MCF 10A (cell line): ENCODE measurements at regions not wholly inside any gene's neighbourhood (a gene's known extent, or its start where the extent isn't known, plus 50 kb on each side); places are given as distances from the start of the nearest gene placed in this dataset.

Experiments
- BruUV-seq: library from RNA; stranded (reverse); fragments of 400-500 nt; replicated peaks from 2 replicates; lab custom pipeline; 2021; lab: Mats Ljungman, UMichigan
- CTCF ChIA-PET: fragments of 300-600 bp; sonication (Branson Sonifier 250); formaldehyde crosslinking; extraction: SDS; loops from one replicate; lab custom pipeline; 2021; ENCODE audit warnings: antibody characterized with exemption, inconsistent platforms; lab: Yijun Ruan, JAX
- POLR2A ChIA-PET: fragments of 300-600, 350-650 bp; sonication (Branson Sonifier 250); formaldehyde crosslinking; extraction: SDS; loops from one replicate; lab custom pipeline; 2020; ENCODE audit warnings: antibody characterized with exemption, inconsistent platforms; lab: Yijun Ruan, JAX
- DNase-seq: peaks from one replicate; pipeline ENCODE4 v3.0.0-alpha.2; 2018; ENCODE audit not compliant: unreplicated experiment
- H3K27ac Mint-ChIP-seq: one replicate; pipeline ENCODE4 v1.8.0; 2022; ENCODE audit warnings: mild to moderate bottlenecking, low read depth, mixed read lengths; ENCODE audit not compliant: unreplicated experiment
- H3K27me3 Mint-ChIP-seq: one replicate; pipeline ENCODE4 v1.8.0; 2022; ENCODE audit warnings: mixed read lengths; ENCODE audit not compliant: insufficient read depth, unreplicated experiment
- H3K36me3 Mint-ChIP-seq: one replicate; pipeline ENCODE4 v1.8.0; 2022; ENCODE audit warnings: mild to moderate bottlenecking, moderate library complexity, mixed read lengths; ENCODE audit not compliant: insufficient read depth, unreplicated experiment
- H3K4me1 Mint-ChIP-seq: one replicate; pipeline ENCODE4 v1.8.0; 2022; ENCODE audit warnings: mixed read lengths; ENCODE audit not compliant: insufficient read depth, unreplicated experiment
- H3K4me3 Mint-ChIP-seq: one replicate; pipeline ENCODE4 v1.8.0; 2022; ENCODE audit warnings: mild to moderate bottlenecking, moderate library complexity, mixed read lengths; ENCODE audit not compliant: unreplicated experiment
- H3K9me3 Mint-ChIP-seq: one replicate; pipeline ENCODE4 v1.8.0; 2022; ENCODE audit warnings: mixed read lengths; ENCODE audit not compliant: unreplicated experiment
- intact Hi-C: fragments of 100-400 bp; cut with micrococcal nuclease; formaldehyde crosslinking; loops from 2 replicates; pipeline ENCODE4 v1.14.1; 2022
- TF ChIP-seq, protein P1 (sequence below): fragments of 200-600 bp; IDR thresholded peaks from one replicate; pipeline ENCODE4 v1.8.0; 2022; ENCODE audit warnings: antibody characterized with exemption, mild to moderate bottlenecking; ENCODE audit not compliant: unreplicated experiment

DNA sequence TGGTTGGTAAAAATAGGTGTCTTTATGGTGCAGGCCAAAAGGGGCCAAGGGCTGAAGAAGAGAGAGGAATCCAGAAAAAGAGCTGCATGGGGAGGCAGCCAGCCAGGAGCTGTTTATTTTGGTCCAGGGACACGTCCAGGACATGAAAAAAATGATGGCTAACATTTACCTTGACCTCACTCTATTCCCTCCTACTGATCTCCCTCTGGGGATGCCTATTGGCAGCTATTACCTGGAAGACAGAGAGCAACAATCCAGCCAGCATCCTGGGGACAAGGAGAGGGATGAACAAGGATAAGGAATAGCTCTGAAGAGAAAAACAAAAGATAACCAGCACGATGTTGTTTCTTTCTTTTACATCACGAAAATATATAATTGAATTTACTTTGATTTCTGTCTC, 1599.6 kb downstream of the SLITRK5 start:
- no peak overlapping the region for H3K4me3 Mint-ChIP-seq
- no peaks in the 10 kb centered on the region for H3K27me3 Mint-ChIP-seq
- H3K36me3 Mint-ChIP-seq: no peaks in the 10 kb centered on the region
- intact Hi-C loops: no loop called here
- DNase-seq: no peak
- peaks cover 7% of the 10 kb centered on the region for H3K4me1 Mint-ChIP-seq
- no peak overlapping the region for H3K27ac Mint-ChIP-seq
- no TSS peak for BruUV-seq
- TF ChIP-seq, protein P1, sequence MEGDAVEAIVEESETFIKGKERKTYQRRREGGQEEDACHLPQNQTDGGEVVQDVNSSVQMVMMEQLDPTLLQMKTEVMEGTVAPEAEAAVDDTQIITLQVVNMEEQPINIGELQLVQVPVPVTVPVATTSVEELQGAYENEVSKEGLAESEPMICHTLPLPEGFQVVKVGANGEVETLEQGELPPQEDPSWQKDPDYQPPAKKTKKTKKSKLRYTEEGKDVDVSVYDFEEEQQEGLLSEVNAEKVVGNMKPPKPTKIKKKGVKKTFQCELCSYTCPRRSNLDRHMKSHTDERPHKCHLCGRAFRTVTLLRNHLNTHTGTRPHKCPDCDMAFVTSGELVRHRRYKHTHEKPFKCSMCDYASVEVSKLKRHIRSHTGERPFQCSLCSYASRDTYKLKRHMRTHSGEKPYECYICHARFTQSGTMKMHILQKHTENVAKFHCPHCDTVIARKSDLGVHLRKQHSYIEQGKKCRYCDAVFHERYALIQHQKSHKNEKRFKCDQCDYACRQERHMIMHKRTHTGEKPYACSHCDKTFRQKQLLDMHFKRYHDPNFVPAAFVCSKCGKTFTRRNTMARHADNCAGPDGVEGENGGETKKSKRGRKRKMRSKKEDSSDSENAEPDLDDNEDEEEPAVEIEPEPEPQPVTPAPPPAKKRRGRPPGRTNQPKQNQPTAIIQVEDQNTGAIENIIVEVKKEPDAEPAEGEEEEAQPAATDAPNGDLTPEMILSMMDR: no peak
- CTCF ChIA-PET: interaction anchor here (0.6 kb wide), 2 partner anchors 109 to 1598 kb away, joined by 3 to 5 read pairs; no protein-coding TSS in a partner anchor
- POLR2A ChIA-PET: no interaction called here
- no peaks in the 10 kb centered on the region for H3K9me3 Mint-ChIP-seq

DNA sequence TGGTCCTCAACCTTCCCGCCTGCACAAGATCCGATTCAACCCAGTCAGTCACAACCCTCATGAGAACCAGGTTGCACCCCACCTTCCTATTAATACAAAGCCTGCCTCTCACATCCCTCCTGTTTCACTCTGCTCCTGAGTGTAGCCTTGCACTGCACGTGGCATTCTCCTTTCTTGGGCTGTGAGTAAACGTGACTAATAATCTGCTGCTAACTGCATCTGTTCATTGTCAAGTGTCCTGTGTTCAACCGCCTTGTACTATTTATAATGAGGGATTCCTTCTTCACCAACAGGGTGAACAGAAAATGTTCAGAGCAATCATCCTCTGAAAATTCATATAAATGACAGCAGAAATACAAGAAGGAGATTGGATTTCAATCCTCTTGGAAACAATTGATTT, 1608.2 kb downstream of the SLITRK5 start:
- Mint-ChIP-seq H3K27me3 (no peaks in the 10 kb centered on the region), H3K27ac (no peak overlapping the region), H3K36me3 (no peaks in the 10 kb centered on the region), H3K4me1 (no peaks in the 10 kb centered on the region), H3K9me3 (no peaks in the 10 kb centered on the region), H3K4me3 (no peak overlapping the region)
- POLR2A ChIA-PET: no interaction called here
- TF ChIP-seq, protein P1: no peak
- DNase-seq: no peak
- intact Hi-C loops: no loop called here
- CTCF ChIA-PET: interaction anchor here (0.5 kb wide), 1 partner anchor 297 kb away, joined by 4 read pairs; no protein-coding TSS in a partner anchor
- no TSS peak for BruUV-seq

DNA sequence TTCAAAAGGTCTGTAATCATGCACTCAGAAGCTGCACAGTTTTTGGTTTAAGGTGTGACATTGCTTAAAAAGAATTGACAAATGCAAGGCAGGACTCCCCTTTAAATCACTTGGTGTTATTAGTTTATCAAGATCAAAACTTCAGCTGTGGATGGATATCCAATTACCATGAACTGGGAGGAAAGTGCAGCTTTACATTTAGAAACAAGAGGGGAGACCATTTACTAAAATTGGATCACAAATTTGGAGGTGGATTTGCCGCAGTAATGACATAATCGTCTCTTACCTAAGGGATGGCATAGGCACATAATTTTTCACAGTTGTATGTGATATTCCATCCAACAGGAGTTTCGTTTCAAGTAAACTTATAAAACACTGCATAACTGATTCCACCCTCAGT, 1610.2 kb downstream of the SLITRK5 start:
- Mint-ChIP-seq H3K4me1 (no peaks in the 10 kb centered on the region), H3K9me3 (no peaks in the 10 kb centered on the region), H3K27me3 (no peaks in the 10 kb centered on the region), H3K36me3 (no peaks in the 10 kb centered on the region), H3K4me3 (no peak overlapping the region), H3K27ac (no peak overlapping the region)
- ChIA-PET POLR2A (interaction anchor here (0.6 kb wide), 1 partner anchor 388 kb away, joined by 3 read pairs; no protein-coding TSS in a partner anchor), CTCF (no interaction called here)
- TF ChIP-seq, protein P1: no peak
- BruUV-seq: no TSS peak
- intact Hi-C loops: no loop called here
- no peak for DNase-seq

DNA sequence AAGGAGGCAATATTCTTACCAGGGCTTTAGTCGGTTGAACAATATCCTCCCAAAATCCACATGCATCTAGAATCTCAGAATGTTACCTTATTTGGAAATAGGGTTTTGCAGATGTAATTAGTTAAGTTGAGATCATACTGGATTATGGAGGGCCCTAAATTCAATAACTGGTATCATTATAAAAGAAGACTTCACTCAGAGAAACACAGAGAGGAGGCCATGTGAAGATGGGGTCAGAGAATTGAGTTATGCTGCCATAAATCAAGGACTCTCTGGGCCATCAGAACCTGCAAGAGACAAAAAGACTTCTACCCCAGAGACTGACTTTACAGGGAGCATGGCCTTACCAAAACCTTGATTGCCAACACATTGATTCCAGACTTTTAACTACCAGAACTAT, 1611.1 kb downstream of the SLITRK5 start:
- Mint-ChIP-seq H3K27ac (no peak overlapping the region), H3K27me3 (no peaks in the 10 kb centered on the region), H3K36me3 (no peaks in the 10 kb centered on the region), H3K9me3 (no peaks in the 10 kb centered on the region), H3K4me1 (no peaks in the 10 kb centered on the region), H3K4me3 (no peak overlapping the region)
- intact Hi-C loops: no loop called here
- TF ChIP-seq, protein P1: no peak
- ChIA-PET POLR2A (no interaction called here), CTCF (no interaction called here)
- no TSS peak for BruUV-seq
- DNase-seq: no peak
